GM12878 (cell line): ENCODE measurements at regions not wholly inside any gene's neighbourhood (a gene's known extent, or its start where the extent isn't known, plus 50 kb on each side); places are given as distances from the start of the nearest gene placed in this dataset.

ENCODE experiments used
- ATAC-seq: fragments of 200-7000 bp; cut with Tn5 transposase; 3 replicates; pipeline ENCODE4 v1.9.1; 2020; ENCODE audit warnings: mild to moderate bottlenecking, moderate library complexity
- BruUV-seq: library from RNA; stranded (reverse); fragments of 400-500 nt; replicated peaks from 2 replicates; lab custom pipeline; 2021; lab: Mats Ljungman, UMichigan
- CTCF ChIA-PET: fragments of 300-600 bp; sonication (Branson Sonifier 250); formaldehyde crosslinking; extraction: SDS; loops from one replicate; lab custom pipeline; 2021; ENCODE audit warnings: inconsistent platforms; lab: Yijun Ruan, JAX
- POLR2A ChIA-PET: fragments of 350-600 bp; formaldehyde crosslinking; extraction: SDS; loops from one replicate; lab custom pipeline; 2021; ENCODE audit warnings: inconsistent platforms; lab: Charles Lee
- RAD21 ChIA-PET: fragments of 300-600 bp; sonication (Branson Sonifier 250); formaldehyde crosslinking; loops from one replicate; lab custom pipeline; 2023; ENCODE audit warnings: antibody characterized with exemption; ENCODE audit not compliant: unreplicated experiment; lab: Charles Lee
- SMC1A ChIA-PET: fragments of 300-600 bp; sonication (Branson Sonifier 250); formaldehyde crosslinking; loops from one replicate; lab custom pipeline; 2023; ENCODE audit not compliant: unreplicated experiment, uncharacterized antibody; lab: Charles Lee
- DNase-seq: peaks from one replicate; pipeline ENCODE4 v3.0.0-alpha.2; 2011; ENCODE audit warnings: low read depth, low spot score
- FAIRE-seq: peaks from 3 replicates; lab custom pipeline; 2011; peaks lifted over from hg19 to GRCh38; lab: Jason Lieb, UNC
- H2AFZ ChIP-seq: 2 replicates; pipeline ENCODE4 v1.6.0; 2011; ENCODE audit warnings: low read depth, low read length, control low read depth; ENCODE audit not compliant: control insufficient read depth
- H3K27ac ChIP-seq: 2 replicates; pipeline ENCODE4 v1.5.1; 2011; ENCODE audit warnings: control low read depth; ENCODE audit not compliant: control insufficient read depth, insufficient read depth
- H3K27me3 ChIP-seq, 2 experiments: replicated peaks in 1 of 2; 2 replicates each; pipeline versions ENCODE4 v1.6.0 to v1.6.1; 2011; ENCODE audit warnings: low read length in 1 of 2; ENCODE audit not compliant: control insufficient read depth in 2 of 2, insufficient read depth in 2 of 2
- H3K36me3 ChIP-seq, 2 experiments: 2 replicates each; pipeline ENCODE4 v1.5.1; 2011; ENCODE audit warnings: low read length in 1 of 2; ENCODE audit not compliant: control insufficient read depth in 2 of 2, insufficient read depth in 2 of 2
- H3K4me1 ChIP-seq: 2 replicates; pipeline ENCODE4 v1.6.1; 2011; ENCODE audit warnings: mild to moderate bottlenecking, low read length, moderate library complexity, mixed read lengths; ENCODE audit not compliant: control insufficient read depth, insufficient read depth
- H3K4me2 ChIP-seq: 2 replicates; pipeline ENCODE4 v1.6.0; 2011; ENCODE audit warnings: control low read depth; ENCODE audit not compliant: control insufficient read depth, insufficient read depth
- H3K4me3 ChIP-seq: fragments of 200-600 bp; sonication (generic); 2 replicates; pipeline ENCODE4 v1.5.1; 2016
- H3K79me2 ChIP-seq: 2 replicates; pipeline ENCODE4 v1.6.0; 2011; ENCODE audit warnings: low read length; ENCODE audit not compliant: control insufficient read depth, insufficient read depth
- H3K9ac ChIP-seq: 2 replicates; pipeline ENCODE4 v1.8.0; 2011; ENCODE audit warnings: low read length, control low read depth, mixed read lengths; ENCODE audit not compliant: control insufficient read depth, insufficient read depth
- H3K9me3 ChIP-seq: replicated peaks from 3 replicates; pipeline ENCODE4 v1.5.1; 2011; ENCODE audit warnings: mild to moderate bottlenecking, low read length; ENCODE audit not compliant: control insufficient read depth, insufficient read depth
- H4K20me1 ChIP-seq: 2 replicates; pipeline ENCODE4 v1.6.0; 2011; ENCODE audit not compliant: control insufficient read depth, insufficient read depth
- RBBP5 ChIP-seq: fragments of 200-600 bp; sonication (generic); conservative IDR thresholded peaks from 2 replicates; pipeline ENCODE4 v1.6.1; 2016
- SUPT20H ChIP-seq: IDR thresholded peaks from 2 replicates; pipeline ENCODE4 v1.6.1; 2011; ENCODE audit warnings: low read depth, mild to moderate bottlenecking, low read length, moderate library complexity, borderline replicate concordance; ENCODE audit not compliant: control insufficient read depth
- WGBS: methylation state at CpG from one replicate; pipeline ENCODE4 v1.1.6; 2016; ENCODE audit warnings: low lambda C conversion rate; ENCODE audit not compliant: insufficient replicate concordance, insufficient coverage; ENCODE audit errors: missing lambda C conversion rate; 5-methylcytosine and 5-hydroxymethylcytosine counted together
- in situ Hi-C: fragments of 300-500 bp; cut with MboI; formaldehyde crosslinking; loops from 9 replicates; pipeline ENCODE4 v1.14.3; 2018; ENCODE audit warnings: mixed read lengths
- intact Hi-C: fragments of 100-400 bp; cut with micrococcal nuclease; formaldehyde crosslinking; loops from one replicate; pipeline ENCODE4 v1.14.2; 2022; ENCODE audit not compliant: unreplicated experiment
- TF ChIP-seq, protein P1 (sequence below): fragments of 450-650 bp; IDR thresholded peaks from 2 replicates; pipeline ENCODE4 v1.6.1; 2017; ENCODE audit warnings: mild to moderate bottlenecking

DNA sequence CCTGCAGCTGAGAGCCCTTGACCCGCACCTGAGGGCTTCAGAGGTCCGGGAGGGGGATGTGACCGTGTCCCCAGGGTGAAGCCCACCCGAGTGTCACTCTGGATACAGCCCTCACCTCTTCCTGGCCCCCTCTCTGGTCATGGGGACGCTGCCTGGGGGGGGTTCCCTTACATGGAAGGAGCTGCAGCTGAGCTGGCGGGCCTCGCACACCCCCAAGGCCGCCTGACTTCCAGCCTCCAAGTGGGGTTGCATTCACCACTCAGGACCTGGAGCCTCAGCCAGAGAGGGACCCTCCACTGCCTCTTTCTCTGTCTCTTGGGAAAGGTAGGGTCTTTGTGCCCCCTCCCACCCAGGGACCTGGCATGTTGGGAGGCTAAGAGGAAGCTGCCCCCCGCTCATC is 284.6 kb downstream of the SEC14L1 start:
- Histone ChIP-seq H3K4me1 (peaks cover 65% of the 10 kb centered on the region), H3K27ac (peak overlapping the region; percentile 23; the same call in 1 of the 2 replicates), H4K20me1 (peaks cover 4% of the 10 kb centered on the region; the same call in 1 of the 2 replicates), H3K79me2 (peaks cover 20% of the 10 kb centered on the region), H2AFZ (no peak overlapping the region), H3K9me3 (no peaks in the 10 kb centered on the region), H3K4me2 (peak overlapping the region; percentile 32; the same call in 1 of the 2 replicates), H3K27me3 (no peaks in the 10 kb centered on the region), H3K36me3 (peaks cover 1 to 2% of the 10 kb centered on the region in 2 experiments; a peak in 2 of 4 replicates), H3K9ac (no peak overlapping the region), H3K4me3 (no peak overlapping the region)
- ATAC-seq: no peak
- intact Hi-C loops (no loop called here), in situ Hi-C loops (loop anchor here (5.0 to 25.0 kb wide), 2 partner anchors 67 to 88 kb away; no protein-coding TSS in a partner anchor)
- FAIRE-seq: no peak
- ChIA-PET RAD21 (no interaction called here), SMC1A (interaction anchor here (1.4 to 1.6 kb wide), 2 partner anchors 69 to 93 kb away, joined by 4 to 6 read pairs; no protein-coding TSS in a partner anchor), CTCF (no interaction called here), POLR2A (interaction anchor here (1.2 kb wide), 1 partner anchor 20 kb away, joined by 3 read pairs; no protein-coding TSS in a partner anchor)
- TF ChIP-seq, protein P1, sequence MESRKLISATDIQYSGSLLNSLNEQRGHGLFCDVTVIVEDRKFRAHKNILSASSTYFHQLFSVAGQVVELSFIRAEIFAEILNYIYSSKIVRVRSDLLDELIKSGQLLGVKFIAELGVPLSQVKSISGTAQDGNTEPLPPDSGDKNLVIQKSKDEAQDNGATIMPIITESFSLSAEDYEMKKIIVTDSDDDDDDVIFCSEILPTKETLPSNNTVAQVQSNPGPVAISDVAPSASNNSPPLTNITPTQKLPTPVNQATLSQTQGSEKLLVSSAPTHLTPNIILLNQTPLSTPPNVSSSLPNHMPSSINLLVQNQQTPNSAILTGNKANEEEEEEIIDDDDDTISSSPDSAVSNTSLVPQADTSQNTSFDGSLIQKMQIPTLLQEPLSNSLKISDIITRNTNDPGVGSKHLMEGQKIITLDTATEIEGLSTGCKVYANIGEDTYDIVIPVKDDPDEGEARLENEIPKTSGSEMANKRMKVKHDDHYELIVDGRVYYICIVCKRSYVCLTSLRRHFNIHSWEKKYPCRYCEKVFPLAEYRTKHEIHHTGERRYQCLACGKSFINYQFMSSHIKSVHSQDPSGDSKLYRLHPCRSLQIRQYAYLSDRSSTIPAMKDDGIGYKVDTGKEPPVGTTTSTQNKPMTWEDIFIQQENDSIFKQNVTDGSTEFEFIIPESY: no peak
- no peak for TF ChIP-seq RBBP5
- no peak for TF ChIP-seq SUPT20H
- WGBS: 74% methylated on average over 9 of the region's 9 CpGs
- no peak for DNase-seq
- BruUV-seq: no TSS peak
